ENCODE measurements at regions not wholly inside any gene's neighbourhood (a gene's known extent, or its start where the extent isn't known, plus 50 kb on each side); places are given as distances from the start of the nearest gene placed in this dataset.

DNA sequence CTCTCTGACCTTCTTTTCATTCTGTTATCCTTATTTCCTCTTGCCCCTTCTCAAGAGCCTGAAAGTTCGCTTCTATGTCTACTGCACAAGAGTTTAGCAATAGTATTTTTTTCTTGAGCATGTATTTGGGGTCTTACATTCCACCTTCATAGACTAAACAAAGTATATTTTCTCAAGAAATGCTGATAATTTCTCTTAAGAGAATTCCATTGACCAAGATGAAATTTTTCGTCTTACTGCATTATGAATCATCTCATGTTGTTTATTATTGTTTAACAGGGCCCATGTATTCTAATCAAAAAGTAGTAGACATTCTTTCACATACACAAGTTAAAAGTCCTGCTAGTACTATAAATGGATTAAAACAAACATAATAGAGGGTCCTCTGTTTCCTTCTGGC, 219.3 kb downstream of the C12orf50 start:
- Histone ChIP-seq H3K4me2 (ENCODE audit: low read length) (no peak overlapping the region), H2BK5ac (ENCODE audit: low read length) (no peak overlapping the region), H3K79me2 (ENCODE audit: control insufficient read depth, insufficient read depth, low read length) (no peaks in the 10 kb centered on the region), H2AK5ac (ENCODE audit: low read length) (no peak overlapping the region), H2BK120ac (ENCODE audit: low read depth, low read length) (no peak overlapping the region), H3K27me3 (ENCODE audit: insufficient read depth, low read length, poor library complexity) (no peaks in the 10 kb centered on the region), H4K5ac (ENCODE audit: low read length) (no peak overlapping the region), H3K4ac (ENCODE audit: low read depth, low read length) (no peak overlapping the region), H3K9ac (ENCODE audit: low read length) (no peak overlapping the region), H3K27ac (ENCODE audit: low read depth, low read length) (no peak overlapping the region), H3K4me3 (ENCODE audit: low read length) (no peak overlapping the region), H3K18ac (ENCODE audit: low read length) (no peak overlapping the region), H3K4me1 (ENCODE audit: control insufficient read depth, low read depth, low read length) (no peaks in the 10 kb centered on the region), H2BK15ac (replicated peaks; ENCODE audit: low read depth) (no peak overlapping the region), H3K56ac (ENCODE audit: low read length) (no peak overlapping the region), H3K36me3 (ENCODE audit: control insufficient read depth, insufficient read depth, low read length) (no peaks in the 10 kb centered on the region), H3K79me1 (ENCODE audit: low read length) (no peaks in the 10 kb centered on the region), H4K8ac (ENCODE audit: low read depth, low read length) (no peak overlapping the region), H3K23ac (ENCODE audit: low read length) (no peak overlapping the region)
- DNase-seq: no peak
- WGBS (ENCODE audit: extremely low coverage, insufficient coverage, low lambda C conversion rate): no CpG with 5 or more reads among the region's 2 CpGs

DNA sequence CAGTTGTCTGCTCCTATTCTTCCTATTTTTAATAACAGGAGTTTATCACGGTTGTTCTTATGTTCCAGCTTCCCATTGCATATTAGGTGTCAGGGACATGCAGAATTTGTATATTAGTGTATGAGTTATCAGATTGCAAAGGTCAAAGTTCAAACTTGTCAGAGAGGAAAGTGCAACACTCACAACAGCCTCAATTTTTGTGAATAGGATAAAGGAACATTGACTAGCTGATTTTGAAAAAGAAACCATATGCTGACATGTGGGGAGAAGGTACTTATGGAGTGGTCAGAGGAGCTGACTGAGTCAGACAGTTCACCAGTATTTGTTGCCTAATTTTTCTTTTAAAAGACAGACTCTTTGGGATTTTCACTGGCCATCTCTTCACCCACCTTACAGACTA, 222.1 kb downstream of the C12orf50 start:
- Histone ChIP-seq H2BK15ac (replicated peaks; ENCODE audit: low read depth) (no peak overlapping the region), H3K9ac (ENCODE audit: low read length) (no peak overlapping the region), H2BK5ac (ENCODE audit: low read length) (no peak overlapping the region), H3K36me3 (ENCODE audit: control insufficient read depth, insufficient read depth, low read length) (no peaks in the 10 kb centered on the region), H3K4me2 (ENCODE audit: low read length) (no peak overlapping the region), H4K5ac (ENCODE audit: low read length) (no peak overlapping the region), H3K4ac (ENCODE audit: low read depth, low read length) (no peak overlapping the region), H3K27me3 (ENCODE audit: insufficient read depth, low read length, poor library complexity) (no peaks in the 10 kb centered on the region), H3K27ac (ENCODE audit: low read depth, low read length) (no peak overlapping the region), H3K4me3 (ENCODE audit: low read length) (no peak overlapping the region), H3K18ac (ENCODE audit: low read length) (no peak overlapping the region), H3K79me2 (ENCODE audit: control insufficient read depth, insufficient read depth, low read length) (no peaks in the 10 kb centered on the region), H3K56ac (ENCODE audit: low read length) (no peak overlapping the region), H3K79me1 (ENCODE audit: low read length) (no peaks in the 10 kb centered on the region), H2BK120ac (ENCODE audit: low read depth, low read length) (no peak overlapping the region), H3K23ac (ENCODE audit: low read length) (no peak overlapping the region), H4K8ac (ENCODE audit: low read depth, low read length) (no peak overlapping the region), H2AK5ac (ENCODE audit: low read length) (no peak overlapping the region), H3K4me1 (ENCODE audit: control insufficient read depth, low read depth, low read length) (no peaks in the 10 kb centered on the region)
- no CpG with 5 or more reads among the region's 1 CpG for WGBS (ENCODE audit: extremely low coverage, insufficient coverage, low lambda C conversion rate)
- DNase-seq: no peak

DNA sequence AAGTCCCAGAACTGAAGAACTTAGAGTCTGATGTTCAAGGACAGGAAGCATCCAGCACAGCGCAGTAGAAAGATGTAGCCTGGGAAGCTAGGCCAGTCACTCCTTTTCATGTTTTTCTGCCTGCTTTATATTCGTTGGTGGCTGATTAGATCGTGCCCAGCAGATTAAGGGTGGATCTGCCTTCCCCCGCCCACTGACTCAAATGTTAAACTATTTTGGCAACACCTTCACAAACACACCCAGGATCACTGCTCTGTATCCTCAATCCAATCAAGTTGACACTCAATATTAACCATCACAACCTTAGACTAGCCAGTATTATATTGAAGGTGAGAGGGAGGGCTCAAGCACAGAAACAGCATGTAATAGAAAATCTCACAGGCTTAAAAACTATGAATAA, 222.9 kb downstream of the C12orf50 start:
- Histone ChIP-seq H2BK120ac (ENCODE audit: low read depth, low read length) (no peak overlapping the region), H4K5ac (ENCODE audit: low read length) (no peak overlapping the region), H3K4me1 (ENCODE audit: control insufficient read depth, low read depth, low read length) (no peaks in the 10 kb centered on the region), H2AK5ac (ENCODE audit: low read length) (no peak overlapping the region), H3K4me3 (ENCODE audit: low read length) (no peak overlapping the region), H2BK5ac (ENCODE audit: low read length) (no peak overlapping the region), H4K8ac (ENCODE audit: low read depth, low read length) (no peak overlapping the region), H3K4me2 (ENCODE audit: low read length) (no peak overlapping the region), H3K23ac (ENCODE audit: low read length) (no peak overlapping the region), H3K9ac (ENCODE audit: low read length) (no peak overlapping the region), H3K79me2 (ENCODE audit: control insufficient read depth, insufficient read depth, low read length) (no peaks in the 10 kb centered on the region), H3K36me3 (ENCODE audit: control insufficient read depth, insufficient read depth, low read length) (no peaks in the 10 kb centered on the region), H3K4ac (ENCODE audit: low read depth, low read length) (no peak overlapping the region), H3K18ac (ENCODE audit: low read length) (no peak overlapping the region), H3K27me3 (ENCODE audit: insufficient read depth, low read length, poor library complexity) (no peaks in the 10 kb centered on the region), H2BK15ac (replicated peaks; ENCODE audit: low read depth) (no peak overlapping the region), H3K27ac (ENCODE audit: low read depth, low read length) (no peak overlapping the region), H3K56ac (ENCODE audit: low read length) (no peak overlapping the region), H3K79me1 (ENCODE audit: low read length) (no peaks in the 10 kb centered on the region)
- DNase-seq: peak; percentile 22
- no CpG with 5 or more reads among the region's 4 CpGs for WGBS (ENCODE audit: extremely low coverage, insufficient coverage, low lambda C conversion rate)

DNA sequence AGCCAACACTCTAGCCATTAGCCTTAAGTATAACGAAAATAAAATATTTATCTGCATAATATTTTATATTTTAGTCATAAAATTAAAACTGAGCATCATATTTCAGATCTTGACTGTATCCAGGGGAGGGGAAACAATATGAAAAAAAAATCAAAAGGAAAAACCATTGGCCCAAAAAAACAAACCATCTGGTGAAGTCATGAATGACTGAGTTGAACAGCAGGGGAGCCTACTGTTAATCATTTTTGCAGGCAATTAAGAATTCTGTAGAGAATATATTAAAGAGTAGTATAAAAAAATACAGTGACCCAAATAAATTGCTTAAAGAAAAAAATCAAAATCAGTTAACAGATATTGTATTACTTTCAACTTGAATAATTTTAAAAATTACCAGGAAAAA, 224.8 kb downstream of the C12orf50 start:
- H3K27ac ChIP-seq (ENCODE audit: low read depth, low read length): no peak overlapping the region
- H2BK5ac ChIP-seq (ENCODE audit: low read length): no peak overlapping the region
- H3K18ac ChIP-seq (ENCODE audit: low read length): no peak overlapping the region
- H3K4ac ChIP-seq (ENCODE audit: low read depth, low read length): no peak overlapping the region
- DNase-seq: no peak
- H3K4me2 ChIP-seq (ENCODE audit: low read length): no peak overlapping the region
- H2BK15ac ChIP-seq (replicated peaks; ENCODE audit: low read depth): no peak overlapping the region
- WGBS (ENCODE audit: extremely low coverage, insufficient coverage, low lambda C conversion rate): no CpG with 5 or more reads among the region's 1 CpG
- H3K36me3 ChIP-seq (ENCODE audit: control insufficient read depth, insufficient read depth, low read length): no peaks in the 10 kb centered on the region
- H2BK120ac ChIP-seq (ENCODE audit: low read depth, low read length): no peak overlapping the region
- H3K4me3 ChIP-seq (ENCODE audit: low read length): no peak overlapping the region
- no peak overlapping the region for H2AK5ac ChIP-seq (ENCODE audit: low read length)
- no peak overlapping the region for H4K8ac ChIP-seq (ENCODE audit: low read depth, low read length)
- no peaks in the 10 kb centered on the region for H3K79me1 ChIP-seq (ENCODE audit: low read length)
- no peaks in the 10 kb centered on the region for H3K79me2 ChIP-seq (ENCODE audit: control insufficient read depth, insufficient read depth, low read length)
- no peaks in the 10 kb centered on the region for H3K27me3 ChIP-seq (ENCODE audit: insufficient read depth, low read length, poor library complexity)
- no peak overlapping the region for H4K5ac ChIP-seq (ENCODE audit: low read length)
- no peak overlapping the region for H3K56ac ChIP-seq (ENCODE audit: low read length)
- H3K9ac ChIP-seq (ENCODE audit: low read length): no peak overlapping the region
- no peak overlapping the region for H3K23ac ChIP-seq (ENCODE audit: low read length)
- no peaks in the 10 kb centered on the region for H3K4me1 ChIP-seq (ENCODE audit: control insufficient read depth, low read depth, low read length)

DNA sequence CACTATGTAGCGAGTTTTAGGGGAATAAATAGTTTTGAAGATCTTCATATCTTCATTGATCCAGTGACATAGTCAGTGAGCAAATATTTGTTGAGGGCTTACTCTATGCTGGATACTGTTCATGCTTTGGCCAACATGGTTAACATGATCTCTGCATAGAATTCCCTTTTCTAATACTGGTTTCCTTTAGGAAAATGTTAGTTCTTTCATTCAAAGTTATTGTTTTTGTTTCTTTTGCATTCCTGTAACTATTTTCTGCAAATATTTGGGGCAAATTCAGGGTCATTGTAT, 226.5 kb downstream of the C12orf50 start:
- Histone ChIP-seq H3K36me3 (ENCODE audit: control insufficient read depth, insufficient read depth, low read length) (no peaks in the 10 kb centered on the region), H3K9ac (ENCODE audit: low read length) (no peak overlapping the region), H3K4me2 (ENCODE audit: low read length) (no peak overlapping the region), H2BK5ac (ENCODE audit: low read length) (no peak overlapping the region), H3K79me1 (ENCODE audit: low read length) (no peaks in the 10 kb centered on the region), H4K8ac (ENCODE audit: low read depth, low read length) (no peak overlapping the region), H3K4me3 (ENCODE audit: low read length) (no peak overlapping the region), H3K27ac (ENCODE audit: low read depth, low read length) (no peak overlapping the region), H2BK120ac (ENCODE audit: low read depth, low read length) (no peak overlapping the region), H3K4me1 (ENCODE audit: control insufficient read depth, low read depth, low read length) (no peaks in the 10 kb centered on the region), H4K5ac (ENCODE audit: low read length) (no peak overlapping the region), H3K18ac (ENCODE audit: low read length) (no peak overlapping the region), H3K27me3 (ENCODE audit: insufficient read depth, low read length, poor library complexity) (no peaks in the 10 kb centered on the region), H3K4ac (ENCODE audit: low read depth, low read length) (no peak overlapping the region), H3K79me2 (ENCODE audit: control insufficient read depth, insufficient read depth, low read length) (no peaks in the 10 kb centered on the region), H2BK15ac (replicated peaks; ENCODE audit: low read depth) (no peak overlapping the region), H3K56ac (ENCODE audit: low read length) (no peak overlapping the region), H3K23ac (ENCODE audit: low read length) (no peak overlapping the region), H2AK5ac (ENCODE audit: low read length) (no peak overlapping the region)
- DNase-seq: no peak
- no CpG with 5 or more reads among the region's 1 CpG for WGBS (ENCODE audit: extremely low coverage, insufficient coverage, low lambda C conversion rate)

DNA sequence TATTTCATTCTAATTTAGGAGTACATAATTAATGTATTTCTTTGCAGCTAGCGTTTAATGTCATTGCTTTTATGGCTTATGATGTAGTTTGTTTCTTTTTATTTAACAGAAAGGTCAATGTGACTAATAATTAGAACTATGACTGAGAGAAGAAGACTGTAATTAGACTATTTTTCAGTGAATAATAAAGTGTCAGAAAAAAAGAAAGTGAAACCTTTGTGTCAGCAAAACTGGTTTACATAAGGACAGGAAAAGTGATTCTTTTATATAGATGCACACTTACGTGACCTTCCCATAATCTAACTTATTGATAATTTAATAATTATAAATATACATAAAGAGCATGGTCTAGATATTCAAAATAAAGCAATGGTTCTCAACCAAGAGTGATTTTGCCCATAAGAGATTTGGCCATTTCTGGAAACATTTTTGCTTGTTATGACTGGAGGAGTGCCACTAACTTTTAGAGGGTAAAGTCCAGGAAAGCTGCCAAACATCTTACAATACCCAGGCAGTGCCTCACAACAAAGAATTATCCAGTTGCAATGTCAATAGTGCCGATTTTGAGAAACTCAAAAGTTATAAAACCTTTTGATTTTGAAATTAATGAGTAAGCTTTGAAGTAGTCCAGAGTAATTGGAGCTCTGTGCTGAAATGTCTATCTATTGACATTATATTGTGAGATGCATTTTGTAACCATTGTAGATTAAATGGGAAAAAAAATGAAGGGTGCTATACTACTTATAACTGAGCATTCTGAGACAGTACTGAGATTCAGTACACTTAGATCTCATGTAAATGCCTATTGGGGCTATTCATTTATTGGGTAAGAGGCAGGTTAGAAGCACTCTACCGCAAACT, 227.1 kb downstream of the C12orf50 start:
- H3K36me3 ChIP-seq (ENCODE audit: control insufficient read depth, insufficient read depth, low read length): no peaks in the 10 kb centered on the region
- no peak overlapping the region for H2BK15ac ChIP-seq (replicated peaks; ENCODE audit: low read depth)
- H3K9ac ChIP-seq (ENCODE audit: low read length): no peak overlapping the region
- no peaks in the 10 kb centered on the region for H3K79me2 ChIP-seq (ENCODE audit: control insufficient read depth, insufficient read depth, low read length)
- H4K5ac ChIP-seq (ENCODE audit: low read length): no peak overlapping the region
- H3K56ac ChIP-seq (ENCODE audit: low read length): no peak overlapping the region
- H3K4me1 ChIP-seq (ENCODE audit: control insufficient read depth, low read depth, low read length): no peaks in the 10 kb centered on the region
- H3K4ac ChIP-seq (ENCODE audit: low read depth, low read length): no peak overlapping the region
- no peak for DNase-seq
- H3K4me3 ChIP-seq (ENCODE audit: low read length): no peak overlapping the region
- no peak overlapping the region for H3K18ac ChIP-seq (ENCODE audit: low read length)
- WGBS (ENCODE audit: extremely low coverage, insufficient coverage, low lambda C conversion rate): no CpG with 5 or more reads among the region's 4 CpGs
- H3K27ac ChIP-seq (ENCODE audit: low read depth, low read length): no peak overlapping the region
- H4K8ac ChIP-seq (ENCODE audit: low read depth, low read length): no peak overlapping the region
- H3K79me1 ChIP-seq (ENCODE audit: low read length): no peaks in the 10 kb centered on the region
- no peak overlapping the region for H3K4me2 ChIP-seq (ENCODE audit: low read length)
- no peaks in the 10 kb centered on the region for H3K27me3 ChIP-seq (ENCODE audit: insufficient read depth, low read length, poor library complexity)
- no peak overlapping the region for H3K23ac ChIP-seq (ENCODE audit: low read length)
- no peak overlapping the region for H2BK5ac ChIP-seq (ENCODE audit: low read length)
- no peak overlapping the region for H2AK5ac ChIP-seq (ENCODE audit: low read length)
- no peak overlapping the region for H2BK120ac ChIP-seq (ENCODE audit: low read depth, low read length)

Data from mesendoderm (in vitro differentiated cells).